OCI-LY1 (cell line): ENCODE measurements at regions not wholly inside any gene's neighbourhood (a gene's known extent, or its start where the extent isn't known, plus 50 kb on each side); places are given as distances from the start of the nearest gene placed in this dataset.

Experiments
- H2AFZ ChIP-seq: fragments of 200-600 bp; sonication (generic), shearing (Covaris generic); 2 replicates; pipeline ENCODE4 v1.6.0; 2014; ENCODE audit warnings: antibody characterized with exemption, mild to moderate bottlenecking, low read length
- H3F3A ChIP-seq: fragments of 200-600 bp; sonication (generic), shearing (Covaris generic); 2 replicates; pipeline ENCODE4 v1.6.0; 2014; ENCODE audit warnings: mild to moderate bottlenecking, antibody characterized with exemption, low read length, moderate library complexity; ENCODE audit not compliant: insufficient read depth
- H3K27ac ChIP-seq: fragments of 200-600 bp; sonication (generic); 2 replicates; pipeline ENCODE4 v1.5.1; 2014; ENCODE audit warnings: low read length, mixed run types, mild to moderate bottlenecking, low read depth; ENCODE audit not compliant: poor library complexity, severe bottlenecking
- H3K27me3 ChIP-seq: fragments of 200-600 bp; sonication (generic); 2 replicates; pipeline ENCODE4 v1.6.0; 2014; ENCODE audit warnings: antibody characterized with exemption, mild to moderate bottlenecking, low read length, moderate library complexity; ENCODE audit not compliant: insufficient read depth
- H3K36me3 ChIP-seq: fragments of 200-600 bp; sonication (generic); 2 replicates; pipeline ENCODE4 v1.6.1; 2014; ENCODE audit warnings: mild to moderate bottlenecking, antibody characterized with exemption, low read length, moderate library complexity, mixed read lengths; ENCODE audit not compliant: insufficient read depth
- H3K4me1 ChIP-seq: fragments of 200-600 bp; sonication (generic); 2 replicates; pipeline ENCODE4 v1.5.1; 2014; ENCODE audit warnings: mild to moderate bottlenecking, low read length, moderate library complexity; ENCODE audit not compliant: insufficient read depth, severe bottlenecking
- H3K4me2 ChIP-seq: fragments of 200-600 bp; sonication (generic), shearing (Covaris generic); 2 replicates; pipeline ENCODE4 v1.6.1; 2014; ENCODE audit warnings: low read length
- H3K4me3 ChIP-seq: fragments of 200-600 bp; sonication (generic); 2 replicates; pipeline ENCODE4 v1.5.1; 2014; ENCODE audit warnings: low read length, low read depth, mild to moderate bottlenecking, mixed read lengths; ENCODE audit not compliant: poor library complexity, severe bottlenecking
- H3K79me2 ChIP-seq: fragments of 200-600 bp; shearing (Covaris generic); 2 replicates; pipeline ENCODE4 v1.6.1; 2016; ENCODE audit warnings: mixed run types, low read length, mixed read lengths; ENCODE audit not compliant: insufficient read depth
- H3K9ac ChIP-seq: fragments of 200-600 bp; sonication (generic), shearing (Covaris generic); 2 replicates; pipeline ENCODE4 v1.6.1; 2014; ENCODE audit warnings: mild to moderate bottlenecking, low read length, mixed read lengths
- H3K9me2 ChIP-seq: fragments of 200-600 bp; sonication (generic), shearing (Covaris generic); 2 replicates; pipeline ENCODE4 v1.6.1; 2014; ENCODE audit warnings: low read depth, mild to moderate bottlenecking, low read length, mixed read lengths
- H3K9me3 ChIP-seq: fragments of 200-600 bp; shearing (Covaris generic); 2 replicates; pipeline ENCODE4 v1.6.1; 2014; ENCODE audit warnings: low read length, mixed read lengths
- H4K20me1 ChIP-seq: fragments of 200-600 bp; sonication (generic), shearing (Covaris generic); 2 replicates; pipeline ENCODE4 v1.6.0; 2016; ENCODE audit warnings: mild to moderate bottlenecking, low read length; ENCODE audit not compliant: insufficient read depth
- CTCF ChIP-seq: fragments of 200-600 bp; sonication (generic), shearing (Covaris generic); IDR thresholded peaks from 2 replicates; pipeline ENCODE4 v1.5.1; 2017; ENCODE audit warnings: mild to moderate bottlenecking, antibody characterized with exemption, low read length, moderate library complexity, mixed read lengths
- EZH2 ChIP-seq: fragments of 200-600 bp; sonication (generic), shearing (Covaris generic); IDR thresholded peaks from 2 replicates; pipeline ENCODE4 v1.8.0; 2017; ENCODE audit warnings: borderline replicate concordance, mixed run types, mild to moderate bottlenecking, antibody characterized with exemption, low read length, moderate library complexity, mixed read lengths

- no peak for TF ChIP-seq CTCF
- TF ChIP-seq EZH2, result no peak
- no peak overlapping the region for H2AFZ ChIP-seq
Measured at GRCh38 chr12:75833268-75833667, 198.3 kb downstream of the PHLDA1 start.

GRCh38 chr12:75831402-75831801, 200.2 kb downstream of the PHLDA1 start:
- Histone ChIP-seq H3K36me3 (no peaks in the 10 kb centered on the region), H3K27ac (no peak overlapping the region), H3K9ac (no peak overlapping the region), H3K4me3 (no peak overlapping the region), H3K79me2 (no peaks in the 10 kb centered on the region), H3K9me2 (no peaks in the 10 kb centered on the region), H3F3A (no peaks in the 10 kb centered on the region), H3K4me2 (no peak overlapping the region), H3K4me1 (no peaks in the 10 kb centered on the region), H3K9me3 (no peaks in the 10 kb centered on the region), H4K20me1 (no peaks in the 10 kb centered on the region), H2AFZ (no peak overlapping the region), H3K27me3 (no peaks in the 10 kb centered on the region)
- TF ChIP-seq CTCF (no peak), EZH2 (no peak)

More at GRCh38 chr12:75833268-75833667, 198.3 kb downstream of the PHLDA1 start:
- H3K36me3 ChIP-seq, result no peaks in the 10 kb centered on the region
- H3K9ac ChIP-seq, result no peak overlapping the region
- no peaks in the 10 kb centered on the region for H3K9me2 ChIP-seq
- no peaks in the 10 kb centered on the region for H3K79me2 ChIP-seq
- H3K27ac ChIP-seq, result no peak overlapping the region
- no peaks in the 10 kb centered on the region for H3K4me1 ChIP-seq
- H3K4me3 ChIP-seq, result no peak overlapping the region
- no peaks in the 10 kb centered on the region for H3K27me3 ChIP-seq
- no peaks in the 10 kb centered on the region for H3K9me3 ChIP-seq
- no peaks in the 10 kb centered on the region for H4K20me1 ChIP-seq
- no peak overlapping the region for H3K4me2 ChIP-seq
- no peaks in the 10 kb centered on the region for H3F3A ChIP-seq

GRCh38 chr12:75827061-75827460, 204.5 kb downstream of the PHLDA1 start:
- Histone ChIP-seq H3K9me3 (no peaks in the 10 kb centered on the region), H2AFZ (no peak overlapping the region), H3K9ac (no peak overlapping the region), H3K27me3 (no peaks in the 10 kb centered on the region), H3K4me2 (no peak overlapping the region), H3K4me3 (no peak overlapping the region), H3F3A (no peaks in the 10 kb centered on the region), H3K27ac (no peak overlapping the region), H3K4me1 (no peaks in the 10 kb centered on the region), H3K36me3 (no peaks in the 10 kb centered on the region), H3K9me2 (no peaks in the 10 kb centered on the region), H4K20me1 (no peaks in the 10 kb centered on the region), H3K79me2 (no peaks in the 10 kb centered on the region)
- TF ChIP-seq CTCF (no peak), EZH2 (no peak)
